ENCODE measurements at regions not wholly inside any gene's neighbourhood (a gene's known extent, or its start where the extent isn't known, plus 50 kb on each side); places are given as distances from the start of the nearest gene placed in this dataset.

- CTCF ChIA-PET: interaction anchor here (0.6 kb wide), 2 partner anchors 49 to 390 kb away, joined by 3 to 4 read pairs; no protein-coding TSS in a partner anchor
- no TSS peak for BruUV-seq (replicated peaks)
- DNase-seq (ENCODE audit: low read depth, low spot score) (no peak), FAIRE-seq (no peak), ATAC-seq (no peak)
- TF ChIP-seq MXI1 (IDR thresholded peaks at IDR 0.05; ENCODE audit: low read depth, low read length) (no peak), POU2F2 (IDR thresholded peaks at IDR 0.05; ENCODE audit: borderline replicate concordance, low read depth, low read length) (no peak), SRF (IDR thresholded peaks at IDR 0.05; ENCODE audit: low read depth in 2 of 2, low read length in 2 of 2) (no peak), SMAD1 (IDR thresholded peaks at IDR 0.05; ENCODE audit: low read depth, partially characterized antibody) (no peak)
- Histone ChIP-seq H2AFZ (ENCODE audit: control insufficient read depth, low read depth, low read length) (no peak overlapping the region), H3K9me3 (replicated peaks; ENCODE audit: control insufficient read depth, insufficient read depth, low read length) (no peaks in the 10 kb centered on the region), H3K27ac (ENCODE audit: control insufficient read depth, insufficient read depth) (no peak overlapping the region), H3K79me2 (ENCODE audit: control insufficient read depth, insufficient read depth, low read length) (no peaks in the 10 kb centered on the region), H3K4me2 (ENCODE audit: control insufficient read depth, insufficient read depth) (no peak overlapping the region), H3K36me3 (ENCODE audit: control insufficient read depth in 2 of 2, insufficient read depth in 2 of 2, low read length in 1 of 2) (no peaks in the 10 kb centered on the region), H4K20me1 (ENCODE audit: control insufficient read depth, insufficient read depth) (no peaks in the 10 kb centered on the region), H3K9ac (ENCODE audit: control insufficient read depth, insufficient read depth, low read length) (no peak overlapping the region), H3K4me1 (ENCODE audit: control insufficient read depth, insufficient read depth, low read length) (no peaks in the 10 kb centered on the region), H3K27me3 (replicated peaks in 1 of 2; ENCODE audit: control insufficient read depth in 2 of 2, insufficient read depth in 2 of 2, low read length in 1 of 2) (no peaks in the 10 kb centered on the region), H3K4me3 (no peak overlapping the region)
- in situ Hi-C loops (cut with MboI) (no loop called here), intact Hi-C loops (cut with micrococcal nuclease; ENCODE audit: unreplicated experiment) (no loop called here)
- POLR2A ChIA-PET: no interaction called here
- RAD21 ChIA-PET (ENCODE audit: unreplicated experiment): no interaction called here
- SMC1A ChIA-PET (ENCODE audit: uncharacterized antibody, unreplicated experiment): no interaction called here
- WGBS (ENCODE audit: insufficient coverage, insufficient replicate concordance, low lambda C conversion rate, missing lambda C conversion rate): 27% methylated on average over 3 of the region's 3 CpGs
Measured at GRCh38 chr11:103556171-103556570, 446.9 kb downstream of the DYNC2H1 start.

DNA sequence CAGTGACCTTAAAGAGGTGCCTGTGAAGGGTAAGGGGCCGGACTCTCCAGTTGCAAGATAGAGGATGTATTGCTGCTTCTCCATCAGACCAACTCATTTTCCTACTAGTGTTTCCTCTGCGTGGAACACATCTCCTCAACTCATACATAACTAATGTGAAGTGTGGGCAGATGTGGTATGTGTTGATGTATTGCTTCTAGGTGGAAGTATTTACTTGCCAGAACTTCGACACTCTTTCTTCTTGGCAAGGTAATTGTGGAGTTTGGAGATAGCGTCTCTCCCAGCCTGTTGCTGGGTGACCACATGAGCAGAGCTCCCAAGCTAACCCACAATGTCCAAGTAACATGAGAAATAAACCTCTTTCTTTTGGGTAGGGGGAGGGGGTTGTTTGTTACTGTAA, 456.9 kb downstream of the DYNC2H1 start:
- H3K4me3 ChIP-seq: no peak overlapping the region
- H3K36me3 ChIP-seq (ENCODE audit: control insufficient read depth in 2 of 2, insufficient read depth in 2 of 2, low read length in 1 of 2): no peaks in the 10 kb centered on the region
- ChIA-PET SMC1A (ENCODE audit: uncharacterized antibody, unreplicated experiment) (no interaction called here), CTCF (no interaction called here), RAD21 (ENCODE audit: unreplicated experiment) (no interaction called here), POLR2A (no interaction called here)
- H3K27me3 ChIP-seq (replicated peaks in 1 of 2; ENCODE audit: control insufficient read depth in 2 of 2, insufficient read depth in 2 of 2, low read length in 1 of 2): no peaks in the 10 kb centered on the region
- intact Hi-C loops (cut with micrococcal nuclease; ENCODE audit: unreplicated experiment) (no loop called here), in situ Hi-C loops (cut with MboI) (no loop called here)
- H3K27ac ChIP-seq (ENCODE audit: control insufficient read depth, insufficient read depth): no peak overlapping the region
- DNase-seq (ENCODE audit: low read depth, low spot score): no peak
- no peaks in the 10 kb centered on the region for H3K4me1 ChIP-seq (ENCODE audit: control insufficient read depth, insufficient read depth, low read length)
- H3K9me3 ChIP-seq (replicated peaks; ENCODE audit: control insufficient read depth, insufficient read depth, low read length): no peaks in the 10 kb centered on the region
- H4K20me1 ChIP-seq (ENCODE audit: control insufficient read depth, insufficient read depth): no peaks in the 10 kb centered on the region
- no peak overlapping the region for H3K9ac ChIP-seq (ENCODE audit: control insufficient read depth, insufficient read depth, low read length)
- H2AFZ ChIP-seq (ENCODE audit: control insufficient read depth, low read depth, low read length): no peak overlapping the region
- 16% methylated on average over 4 of the region's 4 CpGs for WGBS (ENCODE audit: insufficient coverage, insufficient replicate concordance, low lambda C conversion rate, missing lambda C conversion rate)
- no peaks in the 10 kb centered on the region for H3K79me2 ChIP-seq (ENCODE audit: control insufficient read depth, insufficient read depth, low read length)
- no peak overlapping the region for H3K4me2 ChIP-seq (ENCODE audit: control insufficient read depth, insufficient read depth)
- no peak for FAIRE-seq
- no TSS peak for BruUV-seq (replicated peaks)
- no peak for ATAC-seq
- TF ChIP-seq RBBP5 (conservative IDR thresholded peaks at IDR 0.05) (no peak), CREM (IDR thresholded peaks at IDR 0.05; ENCODE audit: low read depth) (no peak), NRF1 (conservative IDR thresholded peaks at IDR 0.05; ENCODE audit: low read depth, low read length) (no peak), CEBPB (IDR thresholded peaks at IDR 0.05; ENCODE audit: borderline replicate concordance in 1 of 2, low read depth in 2 of 2, low read length in 2 of 2) (no peak), ELK1 (IDR thresholded peaks at IDR 0.05; ENCODE audit: low read depth, low read length) (no peak), ZNF207 (IDR thresholded peaks at IDR 0.05; ENCODE audit: borderline replicate concordance) (no peak), ZBTB4 (CRISPR knock-in tag; IDR thresholded peaks at IDR 0.05) (no peak), PKNOX1 (IDR thresholded peaks at IDR 0.05) (no peak)

Data from GM12878 (cell line).